ENCODE measurements at regions not wholly inside any gene's neighbourhood (a gene's known extent, or its start where the extent isn't known, plus 50 kb on each side); places are given as distances from the start of the nearest gene placed in this dataset.

DNA sequence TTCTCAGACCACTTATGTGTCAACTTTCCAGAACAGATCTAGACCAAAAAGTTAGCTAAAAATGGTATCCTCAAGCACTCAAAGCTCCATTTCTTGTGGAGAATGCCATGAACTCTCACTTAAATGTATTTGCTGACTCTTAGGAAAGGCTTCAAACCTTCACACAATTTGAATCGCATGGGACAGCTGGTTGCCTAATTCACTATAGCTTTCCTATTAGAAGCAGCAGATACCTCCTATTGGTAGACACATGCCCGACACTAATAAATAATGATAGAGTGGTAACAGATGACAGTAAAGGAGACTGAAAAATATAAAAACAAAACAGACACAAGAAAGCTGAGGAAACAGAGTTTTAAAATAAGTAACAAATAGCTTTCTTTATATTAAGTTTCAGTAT, 818.5 kb downstream of the XPNPEP1 start:
- no peak overlapping the region for H2BK15ac ChIP-seq (ENCODE audit: low read depth, low read length)
- CTCF ChIA-PET, result no interaction called here
- no peaks in the 10 kb centered on the region for H4K20me1 ChIP-seq (ENCODE audit: insufficient read depth, low read length)
- no peak overlapping the region for H2AK9ac ChIP-seq (replicated peaks; ENCODE audit: low read depth, low read length, poor library complexity)
- no TSS peak for BruUV-seq (replicated peaks)
- no peak overlapping the region for H2BK5ac ChIP-seq (ENCODE audit: low read depth, low read length, poor library complexity, severe bottlenecking)
- no peak overlapping the region for H3K4me3 ChIP-seq (ENCODE audit: insufficient read depth, low read depth, low read length)
- POLR2A ChIA-PET (ENCODE audit: unreplicated experiment), result no interaction called here
- no peak overlapping the region for H2BK20ac ChIP-seq (ENCODE audit: low read depth, low read length)
- no peaks in the 10 kb centered on the region for H3K27me3 ChIP-seq (ENCODE audit: control insufficient read depth, insufficient read depth, low read length)
- no peak overlapping the region for H3K18ac ChIP-seq (ENCODE audit: low read depth, low read length)
- H4K91ac ChIP-seq (ENCODE audit: insufficient read depth, low read depth, low read length), result no peak overlapping the region
- no peak overlapping the region for H3K56ac ChIP-seq (ENCODE audit: extremely low read depth, insufficient read depth, low read length)
- no peak overlapping the region for H3K14ac ChIP-seq (replicated peaks; ENCODE audit: low read depth, low read length)
- H3K36me3 ChIP-seq (ENCODE audit: control insufficient read depth, insufficient read depth, low read length), result no peaks in the 10 kb centered on the region
- H4K5ac ChIP-seq (ENCODE audit: low read depth, low read length), result no peak overlapping the region
- in situ Hi-C loops (cut with MboI; ENCODE audit: low sequenced_read_pairs) (no loop called here), intact Hi-C loops (cut with micrococcal nuclease) (no loop called here), dilution Hi-C loops (cut with HindIII; ENCODE audit: low sequenced_read_pairs, unreplicated experiment) (no loop called here)
- TF ChIP-seq FOS (IDR thresholded peaks at IDR 0.05; ENCODE audit: low read depth, low read length) (no peak), SMC3 (IDR thresholded peaks at IDR 0.05; ENCODE audit: low read depth, low read length) (no peak), MAFK (IDR thresholded peaks at IDR 0.05; ENCODE audit: low read depth, low read length) (no peak), CHD1 (IDR thresholded peaks at IDR 0.05; ENCODE audit: low read depth, low read length) (no peak), MXI1 (IDR thresholded peaks at IDR 0.05; ENCODE audit: borderline replicate concordance, low read depth, low read length) (no peak), MAZ (IDR thresholded peaks at IDR 0.05; ENCODE audit: borderline replicate concordance, low read depth, low read length) (no peak), BHLHE40 (IDR thresholded peaks at IDR 0.05; ENCODE audit: low read depth, low read length) (no peak), RAD21 (IDR thresholded peaks at IDR 0.05; ENCODE audit: low read length) (no peak), NFE2L2 (IDR thresholded peaks at IDR 0.05; ENCODE audit: low read depth, low read length) (no peak), RFX5 (IDR thresholded peaks at IDR 0.05; ENCODE audit: low read depth, low read length) (no peak)
- TF ChIP-seq, protein P1, sequence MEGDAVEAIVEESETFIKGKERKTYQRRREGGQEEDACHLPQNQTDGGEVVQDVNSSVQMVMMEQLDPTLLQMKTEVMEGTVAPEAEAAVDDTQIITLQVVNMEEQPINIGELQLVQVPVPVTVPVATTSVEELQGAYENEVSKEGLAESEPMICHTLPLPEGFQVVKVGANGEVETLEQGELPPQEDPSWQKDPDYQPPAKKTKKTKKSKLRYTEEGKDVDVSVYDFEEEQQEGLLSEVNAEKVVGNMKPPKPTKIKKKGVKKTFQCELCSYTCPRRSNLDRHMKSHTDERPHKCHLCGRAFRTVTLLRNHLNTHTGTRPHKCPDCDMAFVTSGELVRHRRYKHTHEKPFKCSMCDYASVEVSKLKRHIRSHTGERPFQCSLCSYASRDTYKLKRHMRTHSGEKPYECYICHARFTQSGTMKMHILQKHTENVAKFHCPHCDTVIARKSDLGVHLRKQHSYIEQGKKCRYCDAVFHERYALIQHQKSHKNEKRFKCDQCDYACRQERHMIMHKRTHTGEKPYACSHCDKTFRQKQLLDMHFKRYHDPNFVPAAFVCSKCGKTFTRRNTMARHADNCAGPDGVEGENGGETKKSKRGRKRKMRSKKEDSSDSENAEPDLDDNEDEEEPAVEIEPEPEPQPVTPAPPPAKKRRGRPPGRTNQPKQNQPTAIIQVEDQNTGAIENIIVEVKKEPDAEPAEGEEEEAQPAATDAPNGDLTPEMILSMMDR (conservative IDR thresholded peaks at IDR 0.05; ENCODE audit: low read depth, low read length), result no peak
- TF ChIP-seq, protein P2, sequence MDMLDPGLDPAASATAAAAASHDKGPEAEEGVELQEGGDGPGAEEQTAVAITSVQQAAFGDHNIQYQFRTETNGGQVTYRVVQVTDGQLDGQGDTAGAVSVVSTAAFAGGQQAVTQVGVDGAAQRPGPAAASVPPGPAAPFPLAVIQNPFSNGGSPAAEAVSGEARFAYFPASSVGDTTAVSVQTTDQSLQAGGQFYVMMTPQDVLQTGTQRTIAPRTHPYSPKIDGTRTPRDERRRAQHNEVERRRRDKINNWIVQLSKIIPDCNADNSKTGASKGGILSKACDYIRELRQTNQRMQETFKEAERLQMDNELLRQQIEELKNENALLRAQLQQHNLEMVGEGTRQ (IDR thresholded peaks at IDR 0.05; ENCODE audit: low read depth, low read length), result no peak
- TF ChIP-seq, protein P3, sequence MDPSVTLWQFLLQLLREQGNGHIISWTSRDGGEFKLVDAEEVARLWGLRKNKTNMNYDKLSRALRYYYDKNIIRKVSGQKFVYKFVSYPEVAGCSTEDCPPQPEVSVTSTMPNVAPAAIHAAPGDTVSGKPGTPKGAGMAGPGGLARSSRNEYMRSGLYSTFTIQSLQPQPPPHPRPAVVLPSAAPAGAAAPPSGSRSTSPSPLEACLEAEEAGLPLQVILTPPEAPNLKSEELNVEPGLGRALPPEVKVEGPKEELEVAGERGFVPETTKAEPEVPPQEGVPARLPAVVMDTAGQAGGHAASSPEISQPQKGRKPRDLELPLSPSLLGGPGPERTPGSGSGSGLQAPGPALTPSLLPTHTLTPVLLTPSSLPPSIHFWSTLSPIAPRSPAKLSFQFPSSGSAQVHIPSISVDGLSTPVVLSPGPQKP (IDR thresholded peaks at IDR 0.05; ENCODE audit: borderline replicate concordance, low read depth, low read length), result no peak
- H3K9ac ChIP-seq (ENCODE audit: low read depth, low read length), result no peak overlapping the region
- no peak overlapping the region for H4K8ac ChIP-seq (ENCODE audit: low read depth in 2 of 2, low read length in 2 of 2)
- H3K9me3 ChIP-seq (ENCODE audit: control insufficient read depth, insufficient read depth, low read length), result no peaks in the 10 kb centered on the region
- no peak overlapping the region for H3K23ac ChIP-seq (ENCODE audit: low read depth, low read length)
- DNase-seq (no peak), ATAC-seq (ENCODE audit: low read depth) (no peak)
- no peaks in the 10 kb centered on the region for H3K4me1 ChIP-seq (ENCODE audit: control insufficient read depth, insufficient read depth, low read length)
- H2AFZ ChIP-seq (replicated peaks; ENCODE audit: low read length, poor library complexity), result no peak overlapping the region
- no peaks in the 10 kb centered on the region for H3K9me1 ChIP-seq (ENCODE audit: insufficient read depth, low read length)
- no peak overlapping the region for H3K4ac ChIP-seq (ENCODE audit: low read depth, low read length)
- H3K4me2 ChIP-seq (ENCODE audit: low read depth, low read length), result no peak overlapping the region
- H2BK120ac ChIP-seq (ENCODE audit: low read depth, low read length), result no peak overlapping the region
- no peak overlapping the region for H3K27ac ChIP-seq (ENCODE audit: insufficient read depth, low read length)
- WGBS, 2 experiments (ENCODE audit: extremely low coverage in 2 of 2, insufficient read length in 1 of 2), result no CpG with 5 or more reads among the region's 2 CpGs
- H2AK5ac ChIP-seq (ENCODE audit: low read depth, low read length), result no peak overlapping the region
- no peaks in the 10 kb centered on the region for H3K79me1 ChIP-seq (ENCODE audit: low read depth in 1 of 2, low read length in 2 of 2)

Measured in IMR-90 (cell line).